Neutrophil (primary cell): ENCODE measurements at regions not wholly inside any gene's neighbourhood (a gene's known extent, or its start where the extent isn't known, plus 50 kb on each side); places are given as distances from the start of the nearest gene placed in this dataset.

Experiments used
- H3K27ac ChIP-seq: fragments of 200-600 bp; sonication (generic); 2 replicates; pipeline ENCODE4 v1.5.1; 2016; ENCODE audit warnings: mild to moderate bottlenecking, moderate library complexity
- H3K27me3 ChIP-seq: fragments of 200-600 bp; sonication (generic); 2 replicates; pipeline ENCODE4 v1.6.0; 2016; ENCODE audit warnings: mild to moderate bottlenecking
- H3K36me3 ChIP-seq: fragments of 200-600 bp; sonication (generic); 2 replicates; pipeline ENCODE4 v1.5.1; 2017
- H3K4me1 ChIP-seq, 2 experiments: fragments of 200-600 bp in 1 of 2; sonication (generic) in 1 of 2; 1 replicate in 1 of 2; 2 replicates in 1 of 2; pipeline versions ENCODE4 v1.5.1 to v1.6.1; 2013 to 2016; ENCODE audit warnings: low read depth in 1 of 2, low read length in 1 of 2, mild to moderate bottlenecking in 1 of 2, moderate library complexity in 1 of 2; ENCODE audit not compliant: control insufficient read depth in 1 of 2, insufficient read depth in 1 of 2
- H3K4me3 ChIP-seq, 2 experiments: fragments of 200-600 bp in 1 of 2; sonication (generic) in 1 of 2; 1 replicate in 1 of 2; 2 replicates in 1 of 2; pipeline ENCODE4 v1.5.1; 2013 to 2016; ENCODE audit warnings: low read depth in 1 of 2, low read length in 1 of 2, mild to moderate bottlenecking in 1 of 2, moderate library complexity in 1 of 2
- H3K9me3 ChIP-seq: fragments of 200-600 bp; sonication (generic); 2 replicates; pipeline ENCODE4 v1.5.1; 2016
- TF ChIP-seq, protein P1 (sequence below): fragments of 200-600 bp; sonication (generic); IDR thresholded peaks from 2 replicates; pipeline ENCODE4 v1.5.1; 2016; ENCODE audit warnings: antibody characterized with exemption

GRCh38 chr11:112877581-112877980 is 83.6 kb upstream of the NCAM1 start:
- Histone ChIP-seq H3K4me1 (no peaks in the 10 kb centered on the region), H3K9me3 (no peaks in the 10 kb centered on the region), H3K27me3 (no peaks in the 10 kb centered on the region), H3K27ac (no peak overlapping the region), H3K36me3 (no peaks in the 10 kb centered on the region), H3K4me3 (no peak overlapping the region)
- TF ChIP-seq, protein P1, sequence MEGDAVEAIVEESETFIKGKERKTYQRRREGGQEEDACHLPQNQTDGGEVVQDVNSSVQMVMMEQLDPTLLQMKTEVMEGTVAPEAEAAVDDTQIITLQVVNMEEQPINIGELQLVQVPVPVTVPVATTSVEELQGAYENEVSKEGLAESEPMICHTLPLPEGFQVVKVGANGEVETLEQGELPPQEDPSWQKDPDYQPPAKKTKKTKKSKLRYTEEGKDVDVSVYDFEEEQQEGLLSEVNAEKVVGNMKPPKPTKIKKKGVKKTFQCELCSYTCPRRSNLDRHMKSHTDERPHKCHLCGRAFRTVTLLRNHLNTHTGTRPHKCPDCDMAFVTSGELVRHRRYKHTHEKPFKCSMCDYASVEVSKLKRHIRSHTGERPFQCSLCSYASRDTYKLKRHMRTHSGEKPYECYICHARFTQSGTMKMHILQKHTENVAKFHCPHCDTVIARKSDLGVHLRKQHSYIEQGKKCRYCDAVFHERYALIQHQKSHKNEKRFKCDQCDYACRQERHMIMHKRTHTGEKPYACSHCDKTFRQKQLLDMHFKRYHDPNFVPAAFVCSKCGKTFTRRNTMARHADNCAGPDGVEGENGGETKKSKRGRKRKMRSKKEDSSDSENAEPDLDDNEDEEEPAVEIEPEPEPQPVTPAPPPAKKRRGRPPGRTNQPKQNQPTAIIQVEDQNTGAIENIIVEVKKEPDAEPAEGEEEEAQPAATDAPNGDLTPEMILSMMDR: no peak

DNA sequence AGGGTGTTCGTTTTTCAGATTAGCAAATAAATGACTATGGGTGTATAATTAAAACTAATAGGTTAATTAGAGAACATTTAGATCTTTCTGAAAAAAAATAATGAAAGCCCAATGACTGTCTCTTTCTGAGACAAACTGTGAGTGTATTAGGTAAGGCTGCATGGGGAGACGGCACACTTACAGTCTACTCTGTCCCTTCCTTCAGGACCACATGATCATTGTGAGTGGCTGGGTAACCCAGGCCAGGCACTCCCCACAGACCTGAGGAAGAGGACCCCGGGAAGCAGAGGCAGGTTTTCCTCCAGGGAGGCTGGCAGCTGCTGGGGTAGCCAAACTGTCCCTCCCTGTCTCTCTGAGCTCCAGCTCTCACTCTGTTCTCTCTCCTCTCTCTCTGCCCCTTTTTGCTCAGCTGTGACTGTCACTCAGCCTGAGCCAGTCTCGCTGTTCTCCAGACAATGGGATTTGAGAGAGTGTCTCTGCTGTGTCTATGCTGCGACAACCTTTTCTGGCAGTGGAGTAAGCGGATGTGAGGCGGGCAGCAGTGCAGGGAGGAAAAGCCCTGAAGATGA is 83.1 kb upstream of the NCAM1 start:
- H3K4me1 ChIP-seq: no peaks in the 10 kb centered on the region
- no peak overlapping the region for H3K27ac ChIP-seq
- H3K27me3 ChIP-seq: no peaks in the 10 kb centered on the region
- no peaks in the 10 kb centered on the region for H3K36me3 ChIP-seq
- TF ChIP-seq, protein P1: no peak
- no peak overlapping the region for H3K4me3 ChIP-seq
- no peaks in the 10 kb centered on the region for H3K9me3 ChIP-seq

DNA sequence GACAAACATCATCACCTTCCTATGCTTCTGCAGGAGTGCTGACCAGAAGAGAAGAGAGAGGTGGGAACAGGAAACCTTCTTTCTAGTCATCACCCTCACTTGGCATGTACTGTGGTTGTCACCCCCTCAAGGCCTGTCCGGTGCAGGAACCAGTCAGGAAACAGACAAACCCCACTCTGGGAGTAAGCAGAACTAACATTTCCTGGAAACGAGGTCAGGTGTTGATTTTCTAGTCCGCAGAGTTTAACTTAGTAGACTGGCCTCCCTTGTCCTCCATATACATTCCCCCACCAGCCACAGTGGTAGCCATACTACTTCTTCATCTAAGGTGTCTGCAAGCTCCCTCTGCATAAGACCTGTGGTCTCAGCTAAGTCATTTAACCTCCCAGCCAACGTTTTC is 80.7 kb upstream of the NCAM1 start:
- H3K27me3 ChIP-seq: no peaks in the 10 kb centered on the region
- H3K4me3 ChIP-seq: no peak overlapping the region
- H3K27ac ChIP-seq: no peak overlapping the region
- H3K4me1 ChIP-seq: no peaks in the 10 kb centered on the region
- TF ChIP-seq, protein P1: no peak
- H3K9me3 ChIP-seq: no peaks in the 10 kb centered on the region
- no peaks in the 10 kb centered on the region for H3K36me3 ChIP-seq

DNA sequence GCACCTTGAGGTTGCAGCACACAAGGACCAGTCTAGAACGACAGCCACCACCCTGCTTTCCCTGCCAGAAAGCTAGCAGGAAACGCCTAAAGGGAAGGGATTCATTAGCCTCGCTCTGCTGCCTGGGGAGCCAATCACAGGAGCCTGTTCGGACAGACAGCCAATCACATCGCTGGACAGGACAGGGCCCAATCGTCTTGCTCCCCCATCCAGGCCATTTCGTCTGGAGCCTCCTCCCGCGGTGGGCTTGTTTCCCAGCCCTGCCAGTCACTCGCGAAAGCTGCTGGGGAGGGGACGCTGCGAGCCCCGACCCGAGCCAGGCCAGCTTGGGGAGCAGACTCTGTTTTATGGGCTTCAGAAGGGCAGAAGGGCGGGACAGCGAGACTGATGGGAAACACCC is 79.8 kb upstream of the NCAM1 start:
- no peak overlapping the region for H3K27ac ChIP-seq
- TF ChIP-seq, protein P1: no peak
- no peaks in the 10 kb centered on the region for H3K36me3 ChIP-seq
- no peaks in the 10 kb centered on the region for H3K4me1 ChIP-seq
- H3K27me3 ChIP-seq: no peaks in the 10 kb centered on the region
- no peaks in the 10 kb centered on the region for H3K9me3 ChIP-seq
- no peak overlapping the region for H3K4me3 ChIP-seq

GRCh38 chr11:112882494-112883381 is 78.5 kb upstream of the NCAM1 start:
- Histone ChIP-seq H3K9me3 (no peaks in the 10 kb centered on the region), H3K27ac (no peak overlapping the region), H3K4me1 (no peaks in the 10 kb centered on the region)

More at GRCh38 chr11:112882494-112883381, 78.5 kb upstream of the NCAM1 start:
- TF ChIP-seq, protein P1: no peak
- H3K4me3 ChIP-seq: no peak overlapping the region
- H3K36me3 ChIP-seq: no peaks in the 10 kb centered on the region
- H3K27me3 ChIP-seq: no peaks in the 10 kb centered on the region
